Sigmoid colon (tissue), 4 donors: ENCODE measurements at regions not wholly inside any gene's neighbourhood (a gene's known extent, or its start where the extent isn't known, plus 50 kb on each side); places are given as distances from the start of the nearest gene placed in this dataset.

Source experiments
- CTCF ChIP-seq, 4 experiments: fragments of 450-650 bp in 3 of 4; fragments of 200-600 bp in 1 of 4; IDR thresholded peaks; one replicate each; pipeline ENCODE4 v1.5.1; 2016 to 2019; ENCODE audit warnings: antibody characterized with exemption in 4 of 4, mild to moderate bottlenecking in 3 of 4, moderate library complexity in 2 of 4
- POLR2A ChIP-seq, 2 donors: fragments of 450-650 bp; IDR thresholded peaks; one replicate each; pipeline ENCODE4 v1.6.1; 2016; ENCODE audit warnings: antibody characterized with exemption in 2 of 2, mild to moderate bottlenecking in 2 of 2, moderate library complexity in 2 of 2
- POLR2AphosphoS5 ChIP-seq, 4 donors: sonication (generic); formaldehyde crosslinking; IDR thresholded peaks; one replicate each; pipeline ENCODE4 v1.6.1; 2017; ENCODE audit warnings: antibody characterized with exemption in 4 of 4

DNA sequence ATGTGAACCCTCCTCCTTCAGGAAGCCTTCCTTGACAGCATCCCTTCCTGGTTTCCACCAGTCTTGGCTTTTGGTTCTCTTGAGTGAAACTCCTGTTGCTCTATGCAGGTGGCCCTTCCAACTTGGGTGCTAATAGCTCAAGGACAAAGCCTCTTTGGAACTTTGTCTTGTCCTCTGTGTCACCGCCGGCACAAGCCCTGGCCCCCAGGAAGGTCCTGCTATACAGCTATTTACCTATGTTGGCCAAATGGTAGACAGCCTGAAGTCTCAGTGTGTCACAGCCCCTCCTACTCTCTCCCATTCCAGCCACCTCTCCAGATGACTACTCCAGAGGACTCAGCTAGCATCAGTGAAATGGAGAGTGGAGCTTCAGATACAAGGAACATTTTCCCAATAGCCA is 94.7 kb upstream of the ZNF618 start:
- no peak for TF ChIP-seq CTCF (IDR thresholded peaks at IDR 0.05)
- TF ChIP-seq POLR2A (IDR thresholded peaks at IDR 0.05), result no peak
- no peak for TF ChIP-seq POLR2AphosphoS5 (IDR thresholded peaks at IDR 0.05)
